ENCODE measurements at regions not wholly inside any gene's neighbourhood (a gene's known extent, or its start where the extent isn't known, plus 50 kb on each side); places are given as distances from the start of the nearest gene placed in this dataset.

DNA sequence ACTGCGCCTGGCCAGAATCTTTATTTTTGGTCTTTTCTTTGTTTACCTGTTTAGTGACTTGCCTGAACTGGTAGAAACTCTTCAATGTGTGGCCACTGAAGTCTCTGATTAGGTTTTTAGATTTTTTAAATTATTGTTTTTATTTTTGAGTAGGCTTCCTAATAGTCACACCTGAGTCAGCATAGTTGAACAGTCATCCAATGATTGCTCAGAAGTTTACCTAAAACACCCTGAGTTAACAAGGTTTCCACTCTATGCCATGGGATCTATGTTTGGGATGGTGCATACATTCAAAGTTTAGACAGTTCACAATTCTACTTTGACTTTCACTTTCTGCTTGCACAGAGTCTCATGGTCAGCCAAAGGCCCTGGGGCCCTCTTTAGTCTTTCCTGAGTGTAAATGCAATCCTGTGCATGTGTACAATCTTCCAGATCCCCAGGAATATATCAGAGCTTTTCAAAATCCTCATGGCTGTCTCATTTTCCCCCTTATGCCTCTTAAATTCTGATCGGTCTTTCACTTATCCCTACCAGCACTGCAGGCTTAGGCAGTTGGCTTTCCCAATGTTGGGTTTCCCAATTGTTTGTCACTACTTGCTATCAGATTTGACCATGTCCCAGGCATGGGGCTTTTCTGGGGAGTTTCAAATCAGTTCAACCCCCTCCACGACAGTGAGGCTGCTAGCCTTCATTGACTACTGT is 114.4 kb upstream of the RAB3GAP2 start:
- TF ChIP-seq, protein P1, sequence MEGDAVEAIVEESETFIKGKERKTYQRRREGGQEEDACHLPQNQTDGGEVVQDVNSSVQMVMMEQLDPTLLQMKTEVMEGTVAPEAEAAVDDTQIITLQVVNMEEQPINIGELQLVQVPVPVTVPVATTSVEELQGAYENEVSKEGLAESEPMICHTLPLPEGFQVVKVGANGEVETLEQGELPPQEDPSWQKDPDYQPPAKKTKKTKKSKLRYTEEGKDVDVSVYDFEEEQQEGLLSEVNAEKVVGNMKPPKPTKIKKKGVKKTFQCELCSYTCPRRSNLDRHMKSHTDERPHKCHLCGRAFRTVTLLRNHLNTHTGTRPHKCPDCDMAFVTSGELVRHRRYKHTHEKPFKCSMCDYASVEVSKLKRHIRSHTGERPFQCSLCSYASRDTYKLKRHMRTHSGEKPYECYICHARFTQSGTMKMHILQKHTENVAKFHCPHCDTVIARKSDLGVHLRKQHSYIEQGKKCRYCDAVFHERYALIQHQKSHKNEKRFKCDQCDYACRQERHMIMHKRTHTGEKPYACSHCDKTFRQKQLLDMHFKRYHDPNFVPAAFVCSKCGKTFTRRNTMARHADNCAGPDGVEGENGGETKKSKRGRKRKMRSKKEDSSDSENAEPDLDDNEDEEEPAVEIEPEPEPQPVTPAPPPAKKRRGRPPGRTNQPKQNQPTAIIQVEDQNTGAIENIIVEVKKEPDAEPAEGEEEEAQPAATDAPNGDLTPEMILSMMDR (IDR thresholded peaks at IDR 0.05; ENCODE audit: borderline replicate concordance, extremely low read depth, low read length, poor library complexity, severe bottlenecking): no peak
- no peak for TF ChIP-seq EZH2 (IDR thresholded peaks at IDR 0.05; ENCODE audit: borderline replicate concordance, low read depth, low read length, severe bottlenecking)
